ENCODE measurements at regions not wholly inside any gene's neighbourhood (a gene's known extent, or its start where the extent isn't known, plus 50 kb on each side); places are given as distances from the start of the nearest gene placed in this dataset.

DNA sequence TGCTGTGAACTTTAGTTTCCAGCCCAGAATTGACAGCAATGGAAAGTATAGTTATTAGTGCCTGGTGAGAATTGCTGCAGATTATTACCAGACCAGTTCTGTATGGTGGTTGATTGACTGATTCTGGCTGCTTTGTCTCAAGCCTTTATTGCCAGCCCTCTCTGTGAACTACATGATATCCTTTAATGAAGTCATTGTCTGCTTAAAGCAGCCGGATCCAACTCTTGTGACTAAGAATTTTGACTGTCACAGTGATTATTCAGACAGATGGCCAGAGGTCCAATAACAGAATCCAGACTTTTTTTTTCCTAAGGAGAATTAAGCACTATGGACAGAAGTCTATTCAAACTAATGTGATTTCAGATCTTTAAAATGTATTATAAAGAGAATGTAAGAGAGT lies 1548.6 kb upstream of the B3GALT2 start:
- no peaks in the 10 kb centered on the region for H3K27me3 Mint-ChIP-seq
- H3K36me3 Mint-ChIP-seq (ENCODE audit: insufficient read depth): no peaks in the 10 kb centered on the region
- no peak for DNase-seq (ENCODE audit: low spot score in 2 of 2)
- peaks cover 7% of the 10 kb centered on the region for H3K9me3 Mint-ChIP-seq
- no peaks in the 10 kb centered on the region for H3K4me1 Mint-ChIP-seq
- no peak overlapping the region for H3K27ac Mint-ChIP-seq (ENCODE audit: low read depth)
- ATAC-seq (replicated peaks; ENCODE audit: extremely low read depth, poor library complexity, severe bottlenecking): no peak
- H3K4me3 Mint-ChIP-seq: no peak overlapping the region

DNA sequence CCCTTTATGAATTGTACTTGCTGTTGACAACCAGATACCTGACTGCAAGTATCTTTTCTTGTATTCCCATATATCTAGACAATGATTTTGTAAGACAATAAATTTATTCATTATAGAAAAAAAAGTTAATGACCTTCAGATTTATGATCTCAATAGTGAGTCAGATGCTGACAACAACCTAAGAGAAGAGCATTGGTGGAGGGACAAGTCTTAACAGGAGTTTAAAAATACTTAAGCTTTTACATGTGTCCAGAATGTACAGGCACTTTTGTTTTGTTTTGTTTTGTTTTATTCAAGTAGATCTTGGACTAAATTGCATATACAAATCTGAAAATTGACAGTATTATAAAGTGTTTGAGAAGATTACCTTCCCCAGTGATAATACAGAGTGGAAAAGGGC lies 1544.6 kb upstream of the B3GALT2 start:
- no peak for ATAC-seq (replicated peaks; ENCODE audit: extremely low read depth, poor library complexity, severe bottlenecking)
- H3K4me3 Mint-ChIP-seq: no peak overlapping the region
- peaks cover 12% of the 10 kb centered on the region for H3K9me3 Mint-ChIP-seq
- no peak for DNase-seq (ENCODE audit: low spot score in 2 of 2)
- no peak overlapping the region for H3K27ac Mint-ChIP-seq (ENCODE audit: low read depth)
- H3K36me3 Mint-ChIP-seq (ENCODE audit: insufficient read depth): no peaks in the 10 kb centered on the region
- H3K4me1 Mint-ChIP-seq: no peaks in the 10 kb centered on the region
- no peaks in the 10 kb centered on the region for H3K27me3 Mint-ChIP-seq

DNA sequence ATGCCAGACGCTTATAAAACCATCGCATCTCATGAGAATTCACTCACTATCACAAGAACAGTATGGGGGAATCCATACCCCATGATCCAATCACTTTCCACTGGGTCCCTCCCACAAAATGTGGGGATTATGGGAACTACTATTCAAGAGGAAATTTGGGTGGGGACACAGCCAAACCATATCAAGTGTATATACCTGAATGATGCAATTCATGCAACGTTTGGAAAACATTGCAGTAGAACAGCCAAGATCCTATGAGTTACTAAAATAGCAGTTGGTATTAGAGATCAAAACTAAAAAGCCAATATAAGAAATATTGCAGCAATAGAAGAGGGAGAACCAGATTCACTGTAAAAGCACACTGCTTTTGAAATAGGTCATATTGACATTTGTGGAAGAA lies 1543.9 kb upstream of the B3GALT2 start:
- no peak overlapping the region for H3K27ac Mint-ChIP-seq (ENCODE audit: low read depth)
- no peaks in the 10 kb centered on the region for H3K36me3 Mint-ChIP-seq (ENCODE audit: insufficient read depth)
- no peaks in the 10 kb centered on the region for H3K4me1 Mint-ChIP-seq

DNA sequence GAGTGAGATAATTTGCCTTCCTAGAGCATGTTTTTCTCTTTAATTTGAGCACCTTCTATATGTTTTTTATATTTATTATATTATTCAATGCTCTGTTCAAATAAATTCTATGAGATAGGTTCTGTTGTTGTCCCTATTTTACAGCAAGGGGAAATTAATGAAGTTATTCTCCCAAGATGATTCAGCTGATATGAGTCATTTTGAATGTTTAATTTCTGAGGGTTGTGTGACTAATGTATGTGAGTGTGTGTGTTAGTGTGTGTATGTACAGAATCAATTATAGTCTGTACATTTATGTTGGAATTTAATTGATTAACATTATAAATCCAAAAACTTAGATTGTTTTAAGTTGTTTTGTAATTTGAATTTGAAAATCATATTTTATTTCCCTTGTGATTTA lies 1536.7 kb upstream of the B3GALT2 start:
- DNase-seq (ENCODE audit: low spot score in 2 of 2) (no peak), ATAC-seq (replicated peaks; ENCODE audit: extremely low read depth, poor library complexity, severe bottlenecking) (no peak)
- H3K27ac Mint-ChIP-seq (ENCODE audit: low read depth): no peak overlapping the region
- no peaks in the 10 kb centered on the region for H3K27me3 Mint-ChIP-seq
- H3K4me1 Mint-ChIP-seq: no peaks in the 10 kb centered on the region
- H3K4me3 Mint-ChIP-seq: no peak overlapping the region
- no peaks in the 10 kb centered on the region for H3K36me3 Mint-ChIP-seq (ENCODE audit: insufficient read depth)
- no peaks in the 10 kb centered on the region for H3K9me3 Mint-ChIP-seq

More for the DNA sequence above, 1543.9 kb upstream of the B3GALT2 start:
- no peak for ATAC-seq (replicated peaks; ENCODE audit: extremely low read depth, poor library complexity, severe bottlenecking)
- Mint-ChIP-seq H3K4me3 (no peak overlapping the region), H3K9me3 (peaks cover 6% of the 10 kb centered on the region), H3K27me3 (no peaks in the 10 kb centered on the region)
- DNase-seq (ENCODE audit: low spot score in 2 of 2): no peak

DNA sequence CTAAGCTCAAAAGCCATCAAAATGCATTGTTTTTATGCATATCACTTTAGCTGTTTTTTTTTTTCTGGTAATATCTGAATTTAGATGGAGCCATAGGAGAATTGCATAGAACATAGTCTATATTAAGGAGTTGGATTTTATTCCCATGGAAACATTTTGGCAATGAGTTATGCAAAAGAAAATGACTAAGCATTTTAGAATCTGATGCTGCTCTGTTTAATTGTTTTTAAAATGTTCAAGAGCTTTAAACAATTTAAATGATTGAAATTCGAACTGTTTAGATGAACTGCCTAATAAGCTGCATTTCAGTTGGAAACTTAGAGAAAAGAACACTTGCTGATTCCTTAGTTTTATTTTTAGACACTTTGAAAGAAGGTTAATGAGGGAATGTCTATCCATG lies 1531.5 kb upstream of the B3GALT2 start:
- ATAC-seq (replicated peaks; ENCODE audit: extremely low read depth, poor library complexity, severe bottlenecking) (no peak), DNase-seq (ENCODE audit: low spot score in 2 of 2) (no peak)
- Mint-ChIP-seq H3K4me3 (no peak overlapping the region), H3K27me3 (no peaks in the 10 kb centered on the region), H3K9me3 (peaks cover 14% of the 10 kb centered on the region), H3K36me3 (ENCODE audit: insufficient read depth) (no peaks in the 10 kb centered on the region), H3K4me1 (no peaks in the 10 kb centered on the region), H3K27ac (ENCODE audit: low read depth) (no peak overlapping the region)

DNA sequence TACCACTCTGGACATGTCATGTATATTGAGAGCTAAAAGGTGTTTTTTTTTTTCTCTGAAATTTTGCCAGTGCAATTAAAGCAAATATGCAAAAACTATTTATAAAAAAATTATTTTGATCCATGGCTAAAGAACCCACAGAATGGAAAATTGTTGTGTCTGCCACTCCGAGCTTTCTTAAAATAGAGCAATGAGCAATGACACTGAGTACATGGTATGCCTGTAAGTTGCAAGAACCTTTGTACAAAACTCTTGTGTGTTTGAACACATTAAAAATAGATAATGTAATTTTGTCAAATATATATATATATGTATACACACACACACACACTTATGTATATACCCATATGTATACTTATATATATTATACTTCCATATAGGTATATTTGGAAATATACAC lies 1530.9 kb upstream of the B3GALT2 start:
- H3K27ac Mint-ChIP-seq (ENCODE audit: low read depth): no peak overlapping the region
- ATAC-seq (replicated peaks; ENCODE audit: extremely low read depth, poor library complexity, severe bottlenecking) (no peak), DNase-seq (ENCODE audit: low spot score in 2 of 2) (no peak)
- no peaks in the 10 kb centered on the region for H3K4me1 Mint-ChIP-seq
- H3K4me3 Mint-ChIP-seq: no peak overlapping the region
- H3K36me3 Mint-ChIP-seq (ENCODE audit: insufficient read depth): no peaks in the 10 kb centered on the region
- H3K9me3 Mint-ChIP-seq: peaks cover 14% of the 10 kb centered on the region
- H3K27me3 Mint-ChIP-seq: no peaks in the 10 kb centered on the region

DNA sequence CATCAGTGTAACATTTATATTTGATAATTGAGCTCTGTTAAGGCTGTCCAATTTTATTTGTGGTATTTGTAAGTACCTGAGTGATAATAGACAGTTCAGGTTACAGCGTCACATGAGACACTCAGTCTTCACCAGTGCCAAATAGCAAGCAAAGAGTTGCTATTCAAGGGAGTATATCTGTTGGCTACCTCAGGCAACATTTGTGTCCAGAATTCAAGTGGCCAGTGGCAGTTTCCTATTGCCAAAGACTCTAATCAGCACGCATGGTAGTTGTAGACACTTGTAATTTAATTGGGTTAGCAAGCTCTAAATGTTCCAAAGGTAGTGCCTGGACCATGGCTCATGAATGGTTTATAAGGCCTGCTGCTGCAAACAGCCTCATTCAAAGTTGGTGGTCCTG lies 1524.3 kb upstream of the B3GALT2 start:
- no peaks in the 10 kb centered on the region for H3K36me3 Mint-ChIP-seq (ENCODE audit: insufficient read depth)
- ATAC-seq (replicated peaks; ENCODE audit: extremely low read depth, poor library complexity, severe bottlenecking): no peak
- H3K4me1 Mint-ChIP-seq: no peaks in the 10 kb centered on the region
- DNase-seq (ENCODE audit: low spot score in 2 of 2): no peak
- H3K4me3 Mint-ChIP-seq: no peak overlapping the region
- H3K27me3 Mint-ChIP-seq: no peaks in the 10 kb centered on the region
- H3K9me3 Mint-ChIP-seq: peaks cover 5% of the 10 kb centered on the region
- no peak overlapping the region for H3K27ac Mint-ChIP-seq (ENCODE audit: low read depth)

DNA sequence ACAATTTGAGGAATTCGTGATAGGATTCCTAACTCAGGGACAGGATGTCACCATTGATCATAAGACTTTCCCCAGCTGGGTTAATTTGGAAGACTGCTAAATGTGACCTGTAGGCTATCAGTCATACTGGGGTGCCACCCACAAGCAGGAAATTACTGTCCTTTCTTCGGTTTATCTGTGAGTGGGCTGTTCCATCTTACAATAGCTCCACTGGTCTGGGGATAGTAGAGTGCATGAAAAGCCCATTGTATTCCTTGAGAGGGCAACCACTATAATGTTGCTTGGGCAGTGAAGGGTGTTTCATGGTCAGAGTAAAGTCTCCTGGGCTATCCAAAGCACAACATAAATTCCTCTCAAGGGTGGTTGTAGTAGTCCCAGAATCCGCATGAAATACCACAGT lies 1523.0 kb upstream of the B3GALT2 start:
- Mint-ChIP-seq H3K27me3 (no peaks in the 10 kb centered on the region), H3K27ac (ENCODE audit: low read depth) (no peak overlapping the region)
- DNase-seq (ENCODE audit: low spot score in 2 of 2): no peak

DNA sequence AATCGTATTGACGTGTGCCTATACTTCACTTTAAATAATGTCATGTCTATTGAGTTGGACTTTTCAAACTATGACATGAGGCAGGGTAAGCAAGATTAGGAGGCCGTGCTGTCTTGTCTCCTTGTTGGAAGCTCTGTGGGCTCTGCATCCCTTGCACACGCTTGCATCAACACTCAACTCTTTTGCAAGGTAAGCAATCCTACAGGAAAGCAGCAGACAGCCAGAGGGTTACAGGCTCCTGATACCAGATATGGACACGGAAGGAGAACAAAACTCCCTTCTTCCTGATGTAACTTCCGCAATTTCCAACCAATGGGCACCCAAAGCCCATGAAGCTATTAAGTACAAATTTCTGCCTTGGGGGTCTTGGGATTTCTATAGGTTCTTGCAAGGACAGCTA lies 1520.7 kb upstream of the B3GALT2 start:
- Mint-ChIP-seq H3K27me3 (no peaks in the 10 kb centered on the region), H3K4me3 (no peak overlapping the region), H3K9me3 (peaks cover 5% of the 10 kb centered on the region), H3K4me1 (no peaks in the 10 kb centered on the region), H3K36me3 (ENCODE audit: insufficient read depth) (no peaks in the 10 kb centered on the region), H3K27ac (ENCODE audit: low read depth) (no peak overlapping the region)
- ATAC-seq (replicated peaks; ENCODE audit: extremely low read depth, poor library complexity, severe bottlenecking) (no peak), DNase-seq (ENCODE audit: low spot score in 2 of 2) (no peak)

More for the DNA sequence above, 1523.0 kb upstream of the B3GALT2 start:
- no peak overlapping the region for H3K4me3 Mint-ChIP-seq
- H3K9me3 Mint-ChIP-seq: peaks cover 5% of the 10 kb centered on the region
- no peaks in the 10 kb centered on the region for H3K36me3 Mint-ChIP-seq (ENCODE audit: insufficient read depth)
- H3K4me1 Mint-ChIP-seq: no peaks in the 10 kb centered on the region
- no peak for ATAC-seq (replicated peaks; ENCODE audit: extremely low read depth, poor library complexity, severe bottlenecking)

DNA sequence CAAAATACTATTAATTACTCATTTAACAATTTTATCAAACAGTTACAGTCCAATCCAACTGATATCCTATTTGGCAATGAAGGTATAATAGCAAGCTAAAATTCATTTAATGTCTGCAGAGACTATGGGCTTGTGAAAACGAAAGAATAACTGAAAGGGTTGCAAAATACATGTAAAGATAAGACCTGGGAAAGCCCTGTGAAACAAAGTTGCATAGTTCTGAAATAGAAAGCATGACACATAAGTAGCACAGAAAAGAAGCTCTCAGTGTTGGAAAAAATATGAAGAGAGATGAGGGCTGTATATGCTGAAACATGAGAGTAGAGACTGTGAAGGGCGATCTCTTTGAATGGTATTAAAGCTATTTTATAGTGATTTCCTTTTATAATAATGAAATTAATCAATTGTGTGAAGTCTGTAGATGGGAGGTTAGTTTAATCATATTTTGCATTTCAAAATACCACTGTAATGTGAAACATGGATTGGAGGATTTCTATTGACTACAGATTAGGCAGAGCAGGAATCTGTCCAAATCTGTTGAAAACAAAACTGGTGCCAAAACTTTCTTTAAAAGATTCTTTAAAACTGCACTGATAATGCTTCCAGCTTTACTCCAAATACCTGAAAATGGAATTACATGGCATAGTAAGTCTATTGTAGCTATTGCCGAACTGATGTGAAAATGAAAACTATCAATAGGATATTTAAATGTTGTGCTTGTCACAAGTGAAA lies 1518.9 kb upstream of the B3GALT2 start:
- H3K4me1 Mint-ChIP-seq: no peaks in the 10 kb centered on the region
- ATAC-seq (replicated peaks; ENCODE audit: extremely low read depth, poor library complexity, severe bottlenecking) (no peak), DNase-seq (ENCODE audit: low spot score in 2 of 2) (no peak)
- H3K27me3 Mint-ChIP-seq: no peaks in the 10 kb centered on the region
- H3K36me3 Mint-ChIP-seq (ENCODE audit: insufficient read depth): no peaks in the 10 kb centered on the region
- no peak overlapping the region for H3K27ac Mint-ChIP-seq (ENCODE audit: low read depth)
- H3K4me3 Mint-ChIP-seq: no peak overlapping the region
- peaks cover 5% of the 10 kb centered on the region for H3K9me3 Mint-ChIP-seq

DNA sequence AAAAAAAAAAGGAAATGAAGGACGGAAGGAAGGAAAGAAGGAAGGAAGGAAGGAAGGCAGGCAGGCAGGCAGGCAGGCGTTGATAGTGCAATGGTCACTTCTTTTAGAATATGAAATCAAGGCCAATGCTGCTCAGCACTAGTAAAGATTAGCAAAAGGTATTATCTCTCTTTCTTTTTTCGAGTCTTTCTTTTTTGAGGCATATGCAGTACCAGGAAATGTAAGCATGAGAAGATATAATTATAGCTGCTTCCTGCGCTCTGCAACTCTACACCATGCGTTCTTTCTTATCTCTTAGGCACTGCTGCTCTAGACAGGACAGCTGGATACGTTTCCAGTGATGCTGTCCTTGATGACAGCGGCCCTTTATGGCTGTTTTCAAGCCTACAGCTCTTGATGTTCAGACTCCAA lies 1512.5 kb upstream of the B3GALT2 start:
- Mint-ChIP-seq H3K9me3 (peaks cover 7% of the 10 kb centered on the region), H3K4me3 (no peak overlapping the region), H3K27me3 (no peaks in the 10 kb centered on the region), H3K4me1 (no peaks in the 10 kb centered on the region), H3K27ac (ENCODE audit: low read depth) (no peak overlapping the region), H3K36me3 (ENCODE audit: insufficient read depth) (no peaks in the 10 kb centered on the region)
- DNase-seq (ENCODE audit: low spot score in 2 of 2): no peak
- no peak for ATAC-seq (replicated peaks; ENCODE audit: extremely low read depth, poor library complexity, severe bottlenecking)

DNA sequence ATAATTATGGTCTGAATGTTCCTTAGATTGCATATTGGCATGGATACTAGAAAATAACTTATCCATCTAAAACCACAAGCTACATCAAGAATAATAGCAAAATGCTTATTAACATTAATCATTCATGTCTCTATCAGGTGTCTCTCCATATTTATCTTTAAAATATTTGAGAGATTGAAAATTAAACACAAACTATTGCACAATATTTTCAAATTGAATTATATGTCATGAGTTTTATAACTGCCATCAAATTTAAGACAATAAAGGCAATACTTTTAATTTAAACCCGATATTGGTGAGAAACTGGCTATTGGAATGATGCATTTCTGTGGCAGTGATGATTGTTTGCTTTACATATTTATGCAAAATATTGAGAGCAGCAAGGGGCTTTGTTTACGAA lies 1506.8 kb upstream of the B3GALT2 start:
- ATAC-seq (replicated peaks; ENCODE audit: extremely low read depth, poor library complexity, severe bottlenecking): no peak
- DNase-seq (ENCODE audit: low spot score in 2 of 2): no peak
- H3K36me3 Mint-ChIP-seq (ENCODE audit: insufficient read depth): no peaks in the 10 kb centered on the region
- no peak overlapping the region for H3K27ac Mint-ChIP-seq (ENCODE audit: low read depth)
- H3K4me1 Mint-ChIP-seq: no peaks in the 10 kb centered on the region
- H3K4me3 Mint-ChIP-seq: no peak overlapping the region
- H3K27me3 Mint-ChIP-seq: no peaks in the 10 kb centered on the region
- peaks cover 3% of the 10 kb centered on the region for H3K9me3 Mint-ChIP-seq

DNA sequence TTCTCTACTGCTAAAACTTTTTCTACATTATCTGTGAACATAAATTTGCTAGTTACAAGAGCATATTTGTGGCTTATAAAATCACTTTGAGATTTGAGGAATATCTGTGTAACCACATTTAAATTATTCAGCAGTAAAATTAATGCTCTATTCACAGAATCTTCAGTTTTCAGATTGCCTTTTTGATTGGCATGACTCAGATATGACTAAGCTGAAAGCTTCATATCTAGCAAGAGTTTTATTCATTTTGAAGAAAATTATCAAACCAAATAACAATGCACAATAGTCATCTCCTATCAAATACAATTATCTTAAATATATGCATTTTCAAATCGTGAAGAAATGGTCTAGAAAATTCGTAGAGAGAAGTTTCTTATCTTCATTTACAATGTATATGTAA lies 1498.2 kb upstream of the B3GALT2 start:
- no peak overlapping the region for H3K4me3 Mint-ChIP-seq
- peaks cover 7% of the 10 kb centered on the region for H3K9me3 Mint-ChIP-seq
- H3K27ac Mint-ChIP-seq (ENCODE audit: low read depth): no peak overlapping the region
- no peaks in the 10 kb centered on the region for H3K27me3 Mint-ChIP-seq
- DNase-seq (ENCODE audit: low spot score in 2 of 2) (no peak), ATAC-seq (replicated peaks; ENCODE audit: extremely low read depth, poor library complexity, severe bottlenecking) (no peak)
- H3K36me3 Mint-ChIP-seq (ENCODE audit: insufficient read depth): no peaks in the 10 kb centered on the region
- no peaks in the 10 kb centered on the region for H3K4me1 Mint-ChIP-seq

DNA sequence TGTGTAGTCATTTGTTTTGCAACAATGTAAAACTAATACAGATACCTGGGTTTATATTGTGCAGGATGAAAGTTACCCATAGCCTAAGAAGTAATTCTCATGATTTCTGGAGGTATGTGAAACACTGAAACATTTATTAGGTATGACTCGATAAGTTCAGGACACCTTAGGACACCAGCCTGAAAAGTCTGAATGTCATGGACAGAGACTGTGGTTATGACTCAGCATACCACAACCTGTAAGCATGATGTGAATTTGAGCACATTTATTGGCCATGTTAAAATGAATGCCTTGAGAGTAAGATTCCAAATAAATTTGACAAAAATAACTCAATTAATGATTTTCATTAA lies 1471.7 kb upstream of the B3GALT2 start:
- H3K4me3 Mint-ChIP-seq: no peak overlapping the region
- H3K9me3 Mint-ChIP-seq: peaks cover 13% of the 10 kb centered on the region
- H3K36me3 Mint-ChIP-seq (ENCODE audit: insufficient read depth): no peaks in the 10 kb centered on the region
- H3K4me1 Mint-ChIP-seq: no peaks in the 10 kb centered on the region
- DNase-seq (ENCODE audit: low spot score in 2 of 2) (no peak), ATAC-seq (replicated peaks; ENCODE audit: extremely low read depth, poor library complexity, severe bottlenecking) (no peak)
- no peaks in the 10 kb centered on the region for H3K27me3 Mint-ChIP-seq
- H3K27ac Mint-ChIP-seq (ENCODE audit: low read depth): no peak overlapping the region
